Smooth muscle cell (in vitro differentiated cells): ENCODE measurements at regions not wholly inside any gene's neighbourhood (a gene's known extent, or its start where the extent isn't known, plus 50 kb on each side); places are given as distances from the start of the nearest gene placed in this dataset.

ENCODE experiments used
- DNase-seq: peaks from one replicate; lab custom pipeline; 2025; ENCODE audit not compliant: unreplicated experiment; lab: John Stamatoyannopoulos, UW
- H2AFZ ChIP-seq: fragments of 200-600 bp; sonication (generic); 2 replicates; pipeline ENCODE4 v1.6.0; 2016; ENCODE audit warnings: antibody characterized with exemption, low read depth, mild to moderate bottlenecking
- H3F3A ChIP-seq: fragments of 200-600 bp; sonication (generic); 2 replicates; pipeline ENCODE4 v1.6.0; 2017; ENCODE audit warnings: antibody characterized with exemption, low read depth
- H3K27ac ChIP-seq: fragments of 200-600 bp; sonication (generic); 2 replicates; pipeline ENCODE4 v1.5.1; 2016; ENCODE audit warnings: low read depth, mild to moderate bottlenecking
- H3K27me3 ChIP-seq: fragments of 200-600 bp; sonication (generic); 2 replicates; pipeline ENCODE4 v1.6.1; 2016; ENCODE audit warnings: low read depth, mild to moderate bottlenecking
- H3K36me3 ChIP-seq: fragments of 200-600 bp; sonication (generic); 2 replicates; pipeline ENCODE4 v1.5.1; 2016; ENCODE audit warnings: low read depth
- H3K4me1 ChIP-seq: fragments of 200-600 bp; sonication (generic); 2 replicates; pipeline ENCODE4 v1.5.1; 2016; ENCODE audit warnings: low read depth
- H3K4me2 ChIP-seq: fragments of 200-600 bp; sonication (generic); 2 replicates; pipeline ENCODE4 v1.6.0; 2016; ENCODE audit warnings: mild to moderate bottlenecking
- H3K4me3 ChIP-seq: fragments of 200-600 bp; sonication (generic); 2 replicates; pipeline ENCODE4 v1.5.1; 2016; ENCODE audit warnings: mild to moderate bottlenecking
- H3K79me2 ChIP-seq: fragments of 200-600 bp; sonication (generic); 2 replicates; pipeline ENCODE4 v1.6.0; 2016; ENCODE audit warnings: low read depth, mild to moderate bottlenecking
- H3K9ac ChIP-seq: fragments of 200-600 bp; sonication (generic); 2 replicates; pipeline ENCODE4 v1.6.0; 2016; ENCODE audit warnings: low read depth
- H3K9me3 ChIP-seq: fragments of 200-600 bp; sonication (generic); replicated peaks from 2 replicates; pipeline ENCODE4 v1.5.1; 2016; ENCODE audit warnings: low read depth
- H4K20me1 ChIP-seq: fragments of 200-600 bp; sonication (generic); 2 replicates; pipeline ENCODE4 v1.6.0; 2016; ENCODE audit warnings: low read depth
- WGBS: methylation state at CpG from one replicate; pipeline ENCODE4 v1.1.7; 2016; ENCODE audit warnings: low lambda C conversion rate; 5-methylcytosine and 5-hydroxymethylcytosine counted together
- TF ChIP-seq, protein P1 (sequence below): fragments of 200-600 bp; sonication (generic); IDR thresholded peaks from 2 replicates; pipeline ENCODE4 v1.5.1; 2017; ENCODE audit warnings: borderline replicate concordance, mild to moderate bottlenecking, antibody characterized with exemption; ENCODE audit not compliant: insufficient read depth, poor library complexity, severe bottlenecking

DNA sequence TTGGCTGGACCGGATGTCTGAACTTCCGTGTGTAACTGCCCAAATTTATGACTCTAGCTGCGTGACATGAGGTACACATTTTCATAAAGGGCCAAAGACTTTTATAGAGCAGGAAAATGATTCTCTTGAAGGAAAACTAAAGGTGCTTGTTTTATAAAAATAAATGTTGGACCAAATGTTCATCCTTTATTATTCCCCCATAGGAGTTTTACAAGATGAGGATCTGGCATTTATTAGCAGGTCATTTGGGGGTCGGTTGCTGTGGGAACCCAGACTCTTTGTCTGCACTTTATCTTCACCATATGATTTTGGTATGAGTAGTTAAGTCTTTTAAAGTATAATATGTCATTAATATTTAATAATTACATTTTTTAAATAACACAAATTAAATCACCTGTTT lies 571.2 kb downstream of the EFNA5 start:
- no peak overlapping the region for H2AFZ ChIP-seq
- no peaks in the 10 kb centered on the region for H3K4me1 ChIP-seq
- H3K27ac ChIP-seq, result no peak overlapping the region
- no peaks in the 10 kb centered on the region for H3K27me3 ChIP-seq
- no peaks in the 10 kb centered on the region for H4K20me1 ChIP-seq
- H3K4me2 ChIP-seq, result no peak overlapping the region
- TF ChIP-seq, protein P1, sequence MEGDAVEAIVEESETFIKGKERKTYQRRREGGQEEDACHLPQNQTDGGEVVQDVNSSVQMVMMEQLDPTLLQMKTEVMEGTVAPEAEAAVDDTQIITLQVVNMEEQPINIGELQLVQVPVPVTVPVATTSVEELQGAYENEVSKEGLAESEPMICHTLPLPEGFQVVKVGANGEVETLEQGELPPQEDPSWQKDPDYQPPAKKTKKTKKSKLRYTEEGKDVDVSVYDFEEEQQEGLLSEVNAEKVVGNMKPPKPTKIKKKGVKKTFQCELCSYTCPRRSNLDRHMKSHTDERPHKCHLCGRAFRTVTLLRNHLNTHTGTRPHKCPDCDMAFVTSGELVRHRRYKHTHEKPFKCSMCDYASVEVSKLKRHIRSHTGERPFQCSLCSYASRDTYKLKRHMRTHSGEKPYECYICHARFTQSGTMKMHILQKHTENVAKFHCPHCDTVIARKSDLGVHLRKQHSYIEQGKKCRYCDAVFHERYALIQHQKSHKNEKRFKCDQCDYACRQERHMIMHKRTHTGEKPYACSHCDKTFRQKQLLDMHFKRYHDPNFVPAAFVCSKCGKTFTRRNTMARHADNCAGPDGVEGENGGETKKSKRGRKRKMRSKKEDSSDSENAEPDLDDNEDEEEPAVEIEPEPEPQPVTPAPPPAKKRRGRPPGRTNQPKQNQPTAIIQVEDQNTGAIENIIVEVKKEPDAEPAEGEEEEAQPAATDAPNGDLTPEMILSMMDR, result no peak
- H3K4me3 ChIP-seq, result no peak overlapping the region
- 93% methylated on average over 4 of the region's 4 CpGs for WGBS
- H3K79me2 ChIP-seq, result no peaks in the 10 kb centered on the region
- no peaks in the 10 kb centered on the region for H3K9me3 ChIP-seq
- no peaks in the 10 kb centered on the region for H3F3A ChIP-seq
- no peak for DNase-seq
- H3K36me3 ChIP-seq, result no peaks in the 10 kb centered on the region
- H3K9ac ChIP-seq, result no peak overlapping the region

DNA sequence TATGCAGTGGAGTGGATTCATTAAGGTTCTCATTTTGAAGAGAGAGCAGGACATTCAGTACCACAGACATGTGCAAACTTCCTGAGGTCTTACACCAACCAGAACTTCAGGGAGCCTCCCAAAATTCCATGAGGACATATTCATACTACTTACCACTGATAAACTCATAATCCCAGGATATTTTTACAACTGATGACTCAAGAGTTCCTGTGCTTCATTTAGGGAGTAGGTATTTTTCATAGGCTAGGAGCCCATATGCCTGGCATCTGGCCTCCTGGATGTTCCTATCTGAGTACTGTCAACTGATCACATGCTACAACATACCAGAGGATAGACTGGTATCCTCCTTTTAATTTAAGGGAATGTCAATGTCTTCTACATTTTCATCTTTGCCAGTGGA lies 578.0 kb downstream of the EFNA5 start:
- no peaks in the 10 kb centered on the region for H3K9me3 ChIP-seq
- no peak overlapping the region for H3K27ac ChIP-seq
- H3K4me1 ChIP-seq, result peaks cover 14% of the 10 kb centered on the region
- no peak overlapping the region for H3K9ac ChIP-seq
- no peaks in the 10 kb centered on the region for H3K36me3 ChIP-seq
- H3K79me2 ChIP-seq, result no peaks in the 10 kb centered on the region
- H3F3A ChIP-seq, result no peaks in the 10 kb centered on the region
- H3K4me3 ChIP-seq, result no peak overlapping the region
- no peak for DNase-seq
- TF ChIP-seq, protein P1, result no peak
- no peak overlapping the region for H2AFZ ChIP-seq
- H3K27me3 ChIP-seq, result no peaks in the 10 kb centered on the region
- no peaks in the 10 kb centered on the region for H4K20me1 ChIP-seq
- no peak overlapping the region for H3K4me2 ChIP-seq

DNA sequence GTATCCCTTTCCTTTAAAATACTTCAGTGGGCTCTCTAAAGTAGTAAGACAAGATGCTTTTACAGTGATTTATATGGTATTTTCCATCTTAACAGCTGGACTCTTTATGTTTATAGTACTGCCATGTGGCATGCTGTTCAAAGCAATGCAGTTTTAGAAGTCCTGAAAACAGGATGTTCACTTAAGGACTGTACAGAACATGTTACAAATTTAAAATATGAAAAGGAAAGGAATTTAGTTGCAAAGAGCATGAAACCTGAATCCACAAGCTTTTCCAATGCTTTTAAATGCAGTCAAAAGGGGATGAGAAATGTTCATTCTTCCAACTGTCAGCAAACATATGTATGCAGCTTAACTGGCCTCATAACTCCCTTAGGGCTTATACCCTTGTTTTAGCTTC lies 580.2 kb downstream of the EFNA5 start:
- Histone ChIP-seq H4K20me1 (no peaks in the 10 kb centered on the region), H3K4me2 (peak overlapping the region; percentile 13), H3K4me3 (no peak overlapping the region), H3K9ac (no peak overlapping the region), H3K9me3 (no peaks in the 10 kb centered on the region), H3K27ac (no peak overlapping the region), H2AFZ (peak overlapping the region; percentile 67), H3K27me3 (no peaks in the 10 kb centered on the region), H3F3A (no peaks in the 10 kb centered on the region), H3K36me3 (no peaks in the 10 kb centered on the region), H3K4me1 (peaks cover 14% of the 10 kb centered on the region), H3K79me2 (no peaks in the 10 kb centered on the region)
- TF ChIP-seq, protein P1, result no peak
- no peak for DNase-seq

DNA sequence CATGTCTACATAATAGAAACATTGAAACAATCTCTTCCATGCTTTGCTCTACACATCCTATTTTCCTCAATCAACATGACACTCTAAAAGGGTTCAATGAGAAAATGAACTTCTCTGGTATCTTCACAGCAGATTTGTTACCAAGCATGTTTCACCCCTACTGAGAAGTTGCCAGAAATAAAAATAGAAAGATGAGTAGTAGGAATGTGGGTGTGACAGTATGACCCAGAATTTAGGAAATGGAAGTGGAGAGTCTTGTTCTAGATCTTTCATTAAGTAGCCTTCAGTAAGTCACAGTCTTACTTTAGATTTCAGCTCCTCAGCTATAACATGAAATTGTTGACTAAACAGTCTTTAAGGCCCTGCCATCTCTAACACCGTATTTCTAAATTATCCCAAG lies 581.8 kb downstream of the EFNA5 start:
- Histone ChIP-seq H3K27me3 (no peaks in the 10 kb centered on the region), H3K27ac (no peak overlapping the region), H3K4me3 (no peak overlapping the region), H3K79me2 (no peaks in the 10 kb centered on the region), H3K4me1 (peaks cover 14% of the 10 kb centered on the region), H3F3A (no peaks in the 10 kb centered on the region), H3K4me2 (no peak overlapping the region), H2AFZ (no peak overlapping the region), H3K9ac (no peak overlapping the region), H4K20me1 (no peaks in the 10 kb centered on the region), H3K36me3 (no peaks in the 10 kb centered on the region), H3K9me3 (no peaks in the 10 kb centered on the region)
- no peak for DNase-seq
- 96% methylated on average over 1 of the region's 1 CpG for WGBS
- TF ChIP-seq, protein P1, result no peak
